SU-DHL-6 (cell line): ENCODE measurements at regions not wholly inside any gene's neighbourhood (a gene's known extent, or its start where the extent isn't known, plus 50 kb on each side); places are given as distances from the start of the nearest gene placed in this dataset.

Source experiments
- H2AFZ ChIP-seq: fragments of 200-600 bp; sonication (generic); 2 replicates; pipeline ENCODE4 v1.6.1; 2014; ENCODE audit warnings: low read depth, mild to moderate bottlenecking, moderate library complexity, mixed read lengths, antibody characterized with exemption, low read length; ENCODE audit not compliant: severe bottlenecking
- H3F3A ChIP-seq: fragments of 200-600 bp; shearing (Covaris generic); 2 replicates; pipeline ENCODE4 v1.6.0; 2016; ENCODE audit warnings: antibody characterized with exemption, mild to moderate bottlenecking; ENCODE audit not compliant: insufficient read depth
- H3K27ac ChIP-seq: fragments of 200-600 bp; sonication (generic); 2 replicates; pipeline ENCODE4 v1.5.1; 2016; ENCODE audit warnings: low read depth, mild to moderate bottlenecking, low read length, moderate library complexity, mixed read lengths
- H3K27me3 ChIP-seq: fragments of 200-600 bp; sonication (generic), shearing (Covaris generic); 2 replicates; pipeline ENCODE4 v1.6.0; 2014; ENCODE audit warnings: mild to moderate bottlenecking, low read length
- H3K36me3 ChIP-seq: fragments of 200-600 bp; sonication (generic); 2 replicates; pipeline ENCODE4 v1.6.1; 2014; ENCODE audit warnings: mild to moderate bottlenecking, low read length, mixed read lengths
- H3K4me2 ChIP-seq: fragments of 300-600, 200-600 bp; shearing (Covaris generic), sonication (generic); 2 replicates; pipeline ENCODE4 v1.6.0; 2014; ENCODE audit warnings: low read length, low read depth, mild to moderate bottlenecking; ENCODE audit not compliant: poor library complexity, severe bottlenecking
- H3K4me3 ChIP-seq: fragments of 200-600 bp; sonication (generic); 2 replicates; pipeline ENCODE4 v1.5.1; 2014; ENCODE audit warnings: antibody characterized with exemption, low read length, mild to moderate bottlenecking, mixed read lengths; ENCODE audit not compliant: insufficient read depth, poor library complexity, severe bottlenecking
- H3K79me2 ChIP-seq: fragments of 200-600 bp; sonication (generic); 2 replicates; pipeline ENCODE4 v1.6.1; 2014; ENCODE audit warnings: mild to moderate bottlenecking, low read length, moderate library complexity; ENCODE audit not compliant: insufficient read depth
- H3K9ac ChIP-seq: fragments of 200-600 bp; sonication (generic); 2 replicates; pipeline ENCODE4 v1.7.0; 2014; ENCODE audit warnings: mild to moderate bottlenecking, low read length
- H3K9me2 ChIP-seq: fragments of 200-600 bp; sonication (generic); replicated peaks from 2 replicates; pipeline ENCODE4 v1.6.1; 2014; ENCODE audit warnings: low read length; ENCODE audit not compliant: insufficient read depth
- H3K9me3 ChIP-seq: fragments of 200-600 bp; sonication (generic); 2 replicates; pipeline ENCODE4 v1.6.1; 2014; ENCODE audit warnings: low read length, mixed read lengths; ENCODE audit not compliant: insufficient read depth
- H4K20me1 ChIP-seq: fragments of 200-600 bp; sonication (generic); 2 replicates; pipeline ENCODE4 v1.6.1; 2014; ENCODE audit warnings: low read depth, mild to moderate bottlenecking, antibody characterized with exemption, low read length, moderate library complexity, mixed read lengths
- EZH2phosphoT487 ChIP-seq: fragments of 200-600 bp; sonication (generic), shearing (Covaris generic); conservative IDR thresholded peaks from 2 replicates; pipeline ENCODE4 v1.6.1; 2018; ENCODE audit warnings: mild to moderate bottlenecking, antibody characterized with exemption, low read length, moderate library complexity, mixed read lengths
- TF ChIP-seq, protein P1 (sequence below): fragments of 200-600 bp; sonication (generic); IDR thresholded peaks from one replicate; pipeline ENCODE4 v1.5.1; 2017; ENCODE audit warnings: antibody characterized with exemption, mild to moderate bottlenecking, low read length, moderate library complexity; ENCODE audit not compliant: insufficient read depth, poor library complexity, severe bottlenecking

DNA sequence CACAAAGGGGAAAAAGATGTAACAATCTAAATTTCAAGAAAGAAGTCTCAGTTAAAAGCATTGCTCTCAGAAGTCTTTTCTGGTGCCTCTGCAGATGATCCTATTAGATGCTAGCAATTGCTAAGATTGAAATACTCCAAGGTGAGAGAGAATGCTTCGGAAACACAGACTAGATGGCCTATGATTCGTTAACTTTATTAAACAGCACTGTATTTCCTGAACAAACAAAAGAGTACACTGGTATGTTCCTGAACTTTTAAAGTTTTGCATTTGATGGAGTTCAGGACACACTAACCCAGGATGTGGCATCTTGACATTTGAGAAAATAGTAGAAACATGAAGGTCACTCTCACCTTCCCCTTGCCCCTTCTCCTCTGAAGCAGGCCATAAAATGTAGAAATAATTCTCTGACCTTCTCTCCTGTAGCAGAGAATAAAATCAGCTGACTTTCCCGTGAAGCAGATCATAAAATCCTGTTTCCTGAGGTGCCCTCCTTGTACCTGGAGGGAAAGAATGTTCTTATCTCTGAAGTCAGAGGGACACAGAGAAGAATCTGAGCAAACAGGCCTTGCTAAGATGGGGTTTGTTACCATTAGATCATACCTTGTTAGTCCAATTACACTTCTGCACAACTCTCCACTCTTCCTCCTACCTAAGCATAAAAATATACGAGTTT, 142.9 kb upstream of the USP25 start:
- no peaks in the 10 kb centered on the region for H3K9me2 ChIP-seq
- no peak overlapping the region for H3K27ac ChIP-seq
- H3K9me3 ChIP-seq = no peaks in the 10 kb centered on the region
- no peaks in the 10 kb centered on the region for H4K20me1 ChIP-seq
- no peaks in the 10 kb centered on the region for H3K27me3 ChIP-seq
- no peaks in the 10 kb centered on the region for H3F3A ChIP-seq
- no peak overlapping the region for H3K4me2 ChIP-seq
- no peak overlapping the region for H3K4me3 ChIP-seq
- TF ChIP-seq, protein P1, sequence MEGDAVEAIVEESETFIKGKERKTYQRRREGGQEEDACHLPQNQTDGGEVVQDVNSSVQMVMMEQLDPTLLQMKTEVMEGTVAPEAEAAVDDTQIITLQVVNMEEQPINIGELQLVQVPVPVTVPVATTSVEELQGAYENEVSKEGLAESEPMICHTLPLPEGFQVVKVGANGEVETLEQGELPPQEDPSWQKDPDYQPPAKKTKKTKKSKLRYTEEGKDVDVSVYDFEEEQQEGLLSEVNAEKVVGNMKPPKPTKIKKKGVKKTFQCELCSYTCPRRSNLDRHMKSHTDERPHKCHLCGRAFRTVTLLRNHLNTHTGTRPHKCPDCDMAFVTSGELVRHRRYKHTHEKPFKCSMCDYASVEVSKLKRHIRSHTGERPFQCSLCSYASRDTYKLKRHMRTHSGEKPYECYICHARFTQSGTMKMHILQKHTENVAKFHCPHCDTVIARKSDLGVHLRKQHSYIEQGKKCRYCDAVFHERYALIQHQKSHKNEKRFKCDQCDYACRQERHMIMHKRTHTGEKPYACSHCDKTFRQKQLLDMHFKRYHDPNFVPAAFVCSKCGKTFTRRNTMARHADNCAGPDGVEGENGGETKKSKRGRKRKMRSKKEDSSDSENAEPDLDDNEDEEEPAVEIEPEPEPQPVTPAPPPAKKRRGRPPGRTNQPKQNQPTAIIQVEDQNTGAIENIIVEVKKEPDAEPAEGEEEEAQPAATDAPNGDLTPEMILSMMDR = no peak
- no peak for TF ChIP-seq EZH2phosphoT487
- no peaks in the 10 kb centered on the region for H3K79me2 ChIP-seq
- no peak overlapping the region for H3K9ac ChIP-seq
- no peaks in the 10 kb centered on the region for H3K36me3 ChIP-seq
- no peak overlapping the region for H2AFZ ChIP-seq

DNA sequence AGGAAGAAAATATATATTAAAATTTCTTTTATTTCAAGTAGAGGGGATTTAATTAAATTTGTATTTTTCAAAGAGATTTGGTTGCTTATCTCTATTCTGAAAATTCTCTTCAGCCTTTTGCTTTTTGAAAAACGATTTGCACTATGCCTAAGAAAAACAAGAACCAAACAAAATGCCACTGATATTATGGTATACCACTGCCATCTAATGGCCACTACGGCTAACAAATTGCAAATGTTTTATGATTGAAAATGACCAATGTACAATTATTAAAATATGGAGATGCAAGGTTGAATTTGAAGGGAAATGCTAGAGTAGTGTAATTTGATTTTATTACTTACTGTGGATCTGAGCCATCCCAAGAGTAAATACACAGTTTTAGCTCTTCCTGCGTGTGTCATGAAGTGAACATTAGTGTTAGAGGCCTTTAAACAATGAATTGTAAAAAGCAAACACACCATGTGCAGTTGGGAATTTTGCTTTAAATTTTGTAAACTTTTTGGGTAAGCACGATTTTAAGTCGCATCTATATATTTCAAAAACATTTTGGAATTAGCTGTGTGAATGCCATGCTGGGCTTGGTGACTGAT, 137.4 kb upstream of the USP25 start:
- no peaks in the 10 kb centered on the region for H3K9me3 ChIP-seq
- H3F3A ChIP-seq = no peaks in the 10 kb centered on the region
- H3K27me3 ChIP-seq = no peaks in the 10 kb centered on the region
- no peak overlapping the region for H3K27ac ChIP-seq
- no peaks in the 10 kb centered on the region for H3K9me2 ChIP-seq
- TF ChIP-seq, protein P1 = peak; percentile 57
- TF ChIP-seq EZH2phosphoT487 = no peak
- H3K4me3 ChIP-seq = no peak overlapping the region
- H2AFZ ChIP-seq = no peak overlapping the region
- no peaks in the 10 kb centered on the region for H3K79me2 ChIP-seq
- H3K4me2 ChIP-seq = no peak overlapping the region
- no peaks in the 10 kb centered on the region for H4K20me1 ChIP-seq
- H3K9ac ChIP-seq = no peak overlapping the region
- no peaks in the 10 kb centered on the region for H3K36me3 ChIP-seq

DNA sequence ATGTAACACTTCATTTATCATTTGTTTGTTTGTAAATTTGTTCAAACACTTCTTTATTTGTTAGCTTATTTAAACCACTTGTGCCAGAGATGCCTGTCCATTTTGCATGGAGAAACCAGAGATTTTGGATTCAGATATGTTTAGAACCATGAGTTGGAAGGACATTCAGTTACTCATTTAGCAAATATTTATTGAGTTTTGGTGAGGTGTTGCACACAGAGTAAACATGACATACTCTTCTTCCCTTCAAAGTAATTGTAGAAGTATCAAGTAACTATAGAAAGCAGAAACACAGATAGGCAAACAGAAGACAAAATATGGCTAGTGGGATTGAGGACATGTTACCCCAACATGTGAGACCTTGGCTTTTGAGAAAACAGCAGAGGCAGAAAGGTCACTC, 136.8 kb upstream of the USP25 start:
- no peaks in the 10 kb centered on the region for H3K27me3 ChIP-seq
- no peaks in the 10 kb centered on the region for H4K20me1 ChIP-seq
- H3K79me2 ChIP-seq = no peaks in the 10 kb centered on the region
- H3K4me2 ChIP-seq = no peak overlapping the region
- no peak overlapping the region for H2AFZ ChIP-seq
- H3K9me2 ChIP-seq = no peaks in the 10 kb centered on the region
- H3K9me3 ChIP-seq = no peaks in the 10 kb centered on the region
- H3K9ac ChIP-seq = no peak overlapping the region
- H3F3A ChIP-seq = no peaks in the 10 kb centered on the region
- no peak overlapping the region for H3K4me3 ChIP-seq
- no peak overlapping the region for H3K27ac ChIP-seq
- no peaks in the 10 kb centered on the region for H3K36me3 ChIP-seq
- TF ChIP-seq, protein P1 = no peak
- no peak for TF ChIP-seq EZH2phosphoT487
